K562 (cell line): ENCODE measurements at regions not wholly inside any gene's neighbourhood (a gene's known extent, or its start where the extent isn't known, plus 50 kb on each side); places are given as distances from the start of the nearest gene placed in this dataset.
A peak's percentile ranks its signal among the peaks of the same experiment; 100 is the strongest.

Experiments
- C11orf30 ChIP-seq: fragments of 450-650 bp; IDR thresholded peaks from 2 replicates; pipeline ENCODE4 v1.6.1; 2016; ENCODE audit warnings: low read depth, mild to moderate bottlenecking
- DACH1 ChIP-seq: fragments of 450-650 bp; IDR thresholded peaks from 2 replicates; pipeline ENCODE4 v1.6.1; 2018; ENCODE audit not compliant: partially characterized antibody
- DEAF1 ChIP-seq: fragments of 450-650 bp; formaldehyde crosslinking; IDR thresholded peaks from 2 replicates; pipeline ENCODE4 v1.4.0; 2020; ENCODE audit warnings: mild to moderate bottlenecking, moderate library complexity
- DPF2 ChIP-seq: fragments of 450-650 bp; IDR thresholded peaks from 2 replicates; pipeline ENCODE4 v1.6.1; 2016
- NFIC ChIP-seq: fragments of 450-650 bp; IDR thresholded peaks from 2 replicates; pipeline ENCODE4 v1.6.1; 2017; ENCODE audit warnings: mild to moderate bottlenecking, inconsistent platforms
- TCF15 ChIP-seq: fragments of 250-450 bp; sonication (Bioruptor Pico); IDR thresholded peaks from 2 replicates; pipeline ENCODE4 v1.8.0; 2022; ENCODE audit warnings: moderate library complexity, mild to moderate bottlenecking, inconsistent platforms
- TFAP4 ChIP-seq: sonication (generic); formaldehyde crosslinking; IDR thresholded peaks from 2 replicates; pipeline ENCODE4 v1.8.0; 2022; ENCODE audit warnings: missing genetic modification reagents, mild to moderate bottlenecking, moderate library complexity, borderline replicate concordance

GRCh38 chr15:39171944-39172368 is 408.9 kb upstream of the THBS1 start (continued):
- peak; percentile 75 for TF ChIP-seq TFAP4 (CRISPR knock-in tag)
- peak; percentile 96 for TF ChIP-seq NFIC
- peak; percentile 37; the same call in 1 of the 2 replicates for TF ChIP-seq DPF2
- TF ChIP-seq DACH1, result peak; percentile 63
- TF ChIP-seq DEAF1 (CRISPR knock-in tag), result peak; percentile 71
- peak; percentile 23; the same call in 1 of the 2 replicates for TF ChIP-seq C11orf30
- TF ChIP-seq TCF15 (CRISPR knock-in tag), result no peak
